Liver (tissue), 3 donors: ENCODE measurements at regions not wholly inside any gene's neighbourhood (a gene's known extent, or its start where the extent isn't known, plus 50 kb on each side); places are given as distances from the start of the nearest gene placed in this dataset.
"Not testable (repeated sequence)": the region's sequence is repeated elsewhere in the genome, so short reads cannot be mapped to it uniquely, and the experiment has no call there.

Source experiments
- MAX ChIP-seq: IDR thresholded peaks from 2 replicates; pipeline ENCODE4 v1.6.1; 2016; ENCODE audit warnings: antibody characterized with exemption
- TF ChIP-seq, protein P1 (sequence below): fragments of 150-350 bp; IDR thresholded peaks from 2 replicates; pipeline ENCODE4 v1.5.1; 2017; ENCODE audit warnings: improper control_type of control experiment, low read depth, low read length; ENCODE audit not compliant: missing input control
- TF ChIP-seq, protein P2 (sequence below): IDR thresholded peaks from 2 replicates; pipeline ENCODE4 v1.6.1; 2016; ENCODE audit warnings: antibody characterized with exemption
- donor health status: healthy.
- donor health status: healthy.

DNA sequence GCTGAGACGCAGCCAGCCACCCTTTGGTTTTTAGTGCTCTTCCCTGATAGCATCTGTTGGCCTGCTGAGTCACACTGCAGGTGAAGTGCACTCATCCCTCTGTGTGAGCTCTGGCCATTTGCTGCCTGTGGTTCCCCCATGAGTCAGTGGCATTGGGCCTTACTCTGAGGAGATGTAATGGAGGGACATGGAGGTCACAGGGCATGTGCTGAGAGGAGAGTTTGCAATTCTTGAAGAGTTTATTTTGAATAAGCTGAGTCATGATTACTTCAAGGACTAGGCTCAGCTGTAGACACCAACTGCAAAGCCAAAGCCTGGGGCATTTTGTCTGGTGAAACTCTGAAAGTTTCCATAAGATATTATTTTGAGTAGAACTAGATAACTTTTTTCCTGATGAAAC is 200.3 kb downstream of the BCL2L11 start:
- TF ChIP-seq MAX: not testable (repeated sequence)
- TF ChIP-seq, protein P1, sequence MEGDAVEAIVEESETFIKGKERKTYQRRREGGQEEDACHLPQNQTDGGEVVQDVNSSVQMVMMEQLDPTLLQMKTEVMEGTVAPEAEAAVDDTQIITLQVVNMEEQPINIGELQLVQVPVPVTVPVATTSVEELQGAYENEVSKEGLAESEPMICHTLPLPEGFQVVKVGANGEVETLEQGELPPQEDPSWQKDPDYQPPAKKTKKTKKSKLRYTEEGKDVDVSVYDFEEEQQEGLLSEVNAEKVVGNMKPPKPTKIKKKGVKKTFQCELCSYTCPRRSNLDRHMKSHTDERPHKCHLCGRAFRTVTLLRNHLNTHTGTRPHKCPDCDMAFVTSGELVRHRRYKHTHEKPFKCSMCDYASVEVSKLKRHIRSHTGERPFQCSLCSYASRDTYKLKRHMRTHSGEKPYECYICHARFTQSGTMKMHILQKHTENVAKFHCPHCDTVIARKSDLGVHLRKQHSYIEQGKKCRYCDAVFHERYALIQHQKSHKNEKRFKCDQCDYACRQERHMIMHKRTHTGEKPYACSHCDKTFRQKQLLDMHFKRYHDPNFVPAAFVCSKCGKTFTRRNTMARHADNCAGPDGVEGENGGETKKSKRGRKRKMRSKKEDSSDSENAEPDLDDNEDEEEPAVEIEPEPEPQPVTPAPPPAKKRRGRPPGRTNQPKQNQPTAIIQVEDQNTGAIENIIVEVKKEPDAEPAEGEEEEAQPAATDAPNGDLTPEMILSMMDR: not testable (repeated sequence)
- TF ChIP-seq, protein P2, sequence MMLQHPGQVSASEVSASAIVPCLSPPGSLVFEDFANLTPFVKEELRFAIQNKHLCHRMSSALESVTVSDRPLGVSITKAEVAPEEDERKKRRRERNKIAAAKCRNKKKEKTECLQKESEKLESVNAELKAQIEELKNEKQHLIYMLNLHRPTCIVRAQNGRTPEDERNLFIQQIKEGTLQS: not testable (repeated sequence)
